Subcutaneous abdominal adipose tissue (tissue), 5 donors: ENCODE measurements at regions not wholly inside any gene's neighbourhood (a gene's known extent, or its start where the extent isn't known, plus 50 kb on each side); places are given as distances from the start of the nearest gene placed in this dataset.

Experiments
- H3K27ac ChIP-seq: one replicate; pipeline ENCODE4 v1.7.0; 2013; ENCODE audit warnings: low read depth, mild to moderate bottlenecking, inconsistent platforms, low read length, moderate library complexity
- H3K27me3 ChIP-seq, 5 donors: one replicate each; pipeline ENCODE4 v1.7.0; 2013; ENCODE audit warnings: low read length in 5 of 5, inconsistent platforms in 1 of 5; ENCODE audit not compliant: control insufficient read depth in 5 of 5, insufficient read depth in 4 of 5
- H3K36me3 ChIP-seq, 5 donors: one replicate each; pipeline ENCODE4 v1.7.0; 2013; ENCODE audit warnings: low read length in 5 of 5; ENCODE audit not compliant: control insufficient read depth in 5 of 5, insufficient read depth in 5 of 5
- H3K4me1 ChIP-seq, 5 donors: one replicate each; pipeline ENCODE4 v1.7.0; 2013; ENCODE audit warnings: low read length in 5 of 5, mild to moderate bottlenecking in 3 of 5, moderate library complexity in 1 of 5; ENCODE audit not compliant: control insufficient read depth in 5 of 5, insufficient read depth in 5 of 5
- H3K4me3 ChIP-seq, 5 donors: one replicate each; pipeline ENCODE4 v1.7.0; 2013; ENCODE audit warnings: low read length in 5 of 5, low read depth in 1 of 5
- H3K9ac ChIP-seq, 5 donors: one replicate each; pipeline ENCODE4 v1.7.0; 2013; ENCODE audit warnings: low read length in 5 of 5, mild to moderate bottlenecking in 4 of 5, moderate library complexity in 3 of 5
- H3K9me3 ChIP-seq, 5 donors: one replicate each; pipeline ENCODE4 v1.7.0; 2013; ENCODE audit warnings: low read length in 5 of 5; ENCODE audit not compliant: control insufficient read depth in 5 of 5
- donor health status: healthy.
- donor health status: healthy.
- donor health status: healthy.
- donor health status: healthy.
- donor health status: healthy.

DNA sequence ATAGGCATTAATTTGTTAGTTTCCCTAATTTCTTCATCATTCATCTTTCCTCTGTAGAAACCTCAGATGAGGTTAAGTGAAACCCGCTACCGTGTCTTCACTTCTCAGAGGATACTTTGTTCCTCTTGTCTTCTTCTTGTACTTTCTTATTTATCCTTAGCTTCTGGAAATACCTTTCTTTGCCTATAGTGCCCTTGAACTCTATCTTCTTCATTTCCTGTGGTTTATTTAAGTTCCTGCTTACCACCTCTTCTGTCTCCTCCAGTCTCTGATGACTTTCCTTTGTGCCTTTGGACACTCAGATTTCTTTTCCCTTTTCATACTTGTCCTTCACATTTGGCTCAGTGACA is 159.6 kb upstream of the LEF1 start:
- H3K9ac ChIP-seq = no peak overlapping the region
- no peak overlapping the region for H3K4me3 ChIP-seq
- no peaks in the 10 kb centered on the region for H3K9me3 ChIP-seq
- H3K27me3 ChIP-seq = peaks cover 0 to 7% (median 0%) of the 10 kb centered on the region in 5 donors
- no peaks in the 10 kb centered on the region for H3K36me3 ChIP-seq
- H3K4me1 ChIP-seq = no peaks in the 10 kb centered on the region
- no peak overlapping the region for H3K27ac ChIP-seq

DNA sequence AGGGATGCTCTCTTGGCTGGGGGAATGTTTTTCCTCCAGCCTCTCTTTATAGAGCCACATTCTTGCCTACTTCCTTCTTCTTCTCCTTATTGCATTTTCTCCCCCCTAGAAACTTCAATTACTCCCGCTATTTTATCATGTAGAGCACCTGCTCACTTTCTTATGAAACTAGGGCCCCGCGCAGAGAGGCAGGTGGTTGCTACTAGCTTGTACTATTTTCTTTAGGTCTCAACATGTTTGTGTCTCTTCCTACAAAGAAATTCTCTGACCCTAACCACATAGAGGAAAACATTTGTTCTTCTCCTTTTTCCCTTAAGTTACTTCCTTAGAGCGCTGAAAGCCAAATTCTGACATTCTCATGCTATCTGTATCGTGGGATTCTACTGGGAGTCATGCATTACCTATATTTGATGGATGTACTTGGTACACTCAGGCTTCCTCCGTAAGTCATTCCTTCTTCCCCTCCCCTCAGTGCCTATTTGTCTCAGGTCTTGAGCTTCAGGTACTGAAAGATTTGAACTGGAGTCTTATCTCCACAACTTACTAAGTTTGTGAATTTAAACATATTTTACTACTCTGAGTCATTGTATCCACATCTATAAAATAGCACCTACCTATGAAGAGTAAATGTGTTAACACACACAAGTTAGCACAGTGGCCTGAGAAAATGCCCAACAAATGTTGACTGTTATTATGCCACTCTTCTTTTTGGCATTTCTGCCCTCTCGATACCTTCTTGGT is 159.1 kb upstream of the LEF1 start:
- Histone ChIP-seq H3K27me3 (peaks cover 0 to 7% (median 0%) of the 10 kb centered on the region in 5 donors), H3K9me3 (no peaks in the 10 kb centered on the region), H3K4me3 (no peak overlapping the region), H3K36me3 (no peaks in the 10 kb centered on the region), H3K27ac (no peak overlapping the region), H3K9ac (no peak overlapping the region), H3K4me1 (no peaks in the 10 kb centered on the region)

DNA sequence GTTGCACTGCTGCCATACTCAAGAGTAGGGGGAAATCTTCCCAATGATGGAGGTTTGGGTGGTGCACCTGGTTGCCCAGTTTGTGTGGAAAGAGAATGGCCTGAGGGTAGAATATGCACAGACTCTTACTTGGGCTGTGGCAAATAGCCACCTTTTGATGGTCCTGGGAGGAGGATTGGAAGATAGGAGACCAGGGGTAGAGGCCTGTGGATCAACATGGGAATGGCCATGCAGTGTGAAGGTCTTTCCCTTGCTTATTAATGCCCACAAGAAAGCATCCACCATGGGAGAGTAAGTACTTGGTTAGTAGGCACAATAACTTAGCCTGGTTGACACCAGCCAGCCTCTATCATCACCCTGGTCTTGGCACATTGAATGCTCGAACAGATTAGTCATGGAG is 156.8 kb upstream of the LEF1 start:
- H3K9ac ChIP-seq = no peak overlapping the region
- H3K36me3 ChIP-seq = no peaks in the 10 kb centered on the region
- H3K9me3 ChIP-seq = peaks cover 0 to 6% (median 3%) of the 10 kb centered on the region in 5 donors
- H3K27me3 ChIP-seq = peaks cover 0 to 7% (median 0%) of the 10 kb centered on the region in 5 donors
- H3K27ac ChIP-seq = no peak overlapping the region
- H3K4me3 ChIP-seq = no peak overlapping the region
- H3K4me1 ChIP-seq = no peaks in the 10 kb centered on the region

DNA sequence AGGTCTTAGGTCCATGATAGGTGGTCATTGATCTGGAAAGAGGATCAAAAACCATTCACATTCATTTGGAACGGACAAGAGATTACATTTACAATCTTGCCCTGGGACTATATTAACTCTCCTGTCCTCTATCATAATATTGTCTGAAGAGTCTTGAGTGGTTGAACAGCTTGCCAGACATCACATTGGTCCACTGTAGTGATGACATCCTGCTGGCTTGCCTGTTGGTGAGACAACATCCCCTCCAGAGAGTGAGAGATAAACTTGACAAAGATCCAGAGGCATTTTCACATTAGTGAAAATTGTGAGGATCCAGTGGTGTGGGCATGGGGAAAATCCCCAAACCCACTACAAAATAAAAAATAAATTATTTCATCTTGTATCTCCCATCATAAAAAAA is 155.7 kb upstream of the LEF1 start:
- no peak overlapping the region for H3K9ac ChIP-seq
- peaks cover 0 to 9% (median 2%) of the 10 kb centered on the region in 5 donors for H3K4me1 ChIP-seq
- H3K36me3 ChIP-seq = no peaks in the 10 kb centered on the region
- H3K9me3 ChIP-seq = peaks cover 0 to 6% (median 3%) of the 10 kb centered on the region in 5 donors
- no peak overlapping the region for H3K4me3 ChIP-seq
- H3K27me3 ChIP-seq = peaks cover 0 to 7% (median 0%) of the 10 kb centered on the region in 5 donors
- no peak overlapping the region for H3K27ac ChIP-seq

DNA sequence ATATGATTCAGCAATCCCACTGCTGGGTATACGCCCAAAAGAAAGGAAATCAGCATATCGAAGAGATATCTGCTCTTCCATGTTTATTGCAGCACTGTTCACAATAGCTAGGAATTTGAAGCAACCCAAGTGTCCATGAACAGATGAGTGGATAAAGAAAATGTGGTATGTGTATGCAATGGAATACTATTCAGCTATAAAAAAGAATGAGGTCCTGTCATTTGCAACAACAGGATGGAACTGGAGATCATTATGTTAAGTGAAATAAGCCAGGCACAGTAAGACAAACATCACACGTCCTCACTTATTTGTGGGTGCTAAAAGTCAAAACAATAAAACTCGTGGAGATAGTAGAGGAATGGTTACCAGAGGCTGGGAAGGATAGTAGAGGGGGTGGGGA is 153.8 kb upstream of the LEF1 start:
- Histone ChIP-seq H3K27ac (no peak overlapping the region), H3K4me3 (no peak overlapping the region), H3K36me3 (no peaks in the 10 kb centered on the region), H3K27me3 (peaks cover 0 to 4% (median 0%) of the 10 kb centered on the region in 5 donors), H3K9ac (no peak overlapping the region), H3K4me1 (peaks cover 0 to 10% (median 2%) of the 10 kb centered on the region in 5 donors), H3K9me3 (peaks cover 0 to 6% (median 3%) of the 10 kb centered on the region in 5 donors)

DNA sequence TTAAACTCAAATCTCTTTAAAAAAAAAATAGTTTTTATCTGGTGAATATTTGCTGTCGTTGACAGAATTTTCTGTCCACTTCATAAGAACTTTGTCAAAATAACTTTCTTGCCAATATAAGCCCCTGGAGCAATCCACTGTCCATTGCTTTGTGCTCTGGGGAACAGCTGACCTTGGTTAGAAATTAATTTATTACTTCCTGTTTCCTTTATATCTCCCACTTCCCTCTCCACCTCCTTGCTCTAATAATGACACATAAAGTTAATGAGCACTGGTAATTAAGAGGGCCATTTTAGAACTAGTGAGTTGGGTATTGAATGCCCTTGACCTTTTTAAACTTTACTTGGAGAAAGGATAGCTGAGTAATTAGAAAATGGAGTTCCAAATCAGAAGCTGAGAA is 151.3 kb upstream of the LEF1 start:
- no peaks in the 10 kb centered on the region for H3K36me3 ChIP-seq
- H3K27ac ChIP-seq = no peak overlapping the region
- H3K27me3 ChIP-seq = no peaks in the 10 kb centered on the region

DNA sequence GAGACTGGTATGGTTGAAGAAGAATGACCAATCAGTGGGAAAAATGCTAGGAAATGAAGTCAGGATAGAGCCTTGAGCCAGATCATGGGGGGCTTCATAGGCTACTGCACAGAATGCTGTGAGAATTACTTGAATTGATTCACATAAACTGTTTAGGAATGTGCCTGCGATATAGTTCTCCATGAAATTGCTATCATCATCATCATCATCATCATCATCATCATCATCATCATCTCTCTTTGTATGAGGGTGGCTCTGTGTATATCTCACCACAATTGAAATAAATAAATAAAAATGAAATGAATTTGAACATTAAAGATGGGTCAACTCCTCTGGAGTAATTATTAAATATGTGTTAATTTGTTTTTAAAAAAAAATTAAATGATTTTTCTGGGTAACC is 148.6 kb upstream of the LEF1 start:
- Histone ChIP-seq H3K4me1 (peaks cover 0 to 10% (median 2%) of the 10 kb centered on the region in 5 donors), H3K9ac (no peak overlapping the region), H3K36me3 (no peaks in the 10 kb centered on the region), H3K27ac (no peak overlapping the region), H3K4me3 (no peak overlapping the region), H3K9me3 (peaks cover 0 to 4% (median 2%) of the 10 kb centered on the region in 5 donors), H3K27me3 (no peaks in the 10 kb centered on the region)

More for the DNA sequence above, 151.3 kb upstream of the LEF1 start:
- H3K4me3 ChIP-seq = no peak overlapping the region
- H3K9ac ChIP-seq = no peak overlapping the region
- peaks cover 0 to 10% (median 2%) of the 10 kb centered on the region in 5 donors for H3K4me1 ChIP-seq
- peaks cover 0 to 6% (median 3%) of the 10 kb centered on the region in 5 donors for H3K9me3 ChIP-seq

DNA sequence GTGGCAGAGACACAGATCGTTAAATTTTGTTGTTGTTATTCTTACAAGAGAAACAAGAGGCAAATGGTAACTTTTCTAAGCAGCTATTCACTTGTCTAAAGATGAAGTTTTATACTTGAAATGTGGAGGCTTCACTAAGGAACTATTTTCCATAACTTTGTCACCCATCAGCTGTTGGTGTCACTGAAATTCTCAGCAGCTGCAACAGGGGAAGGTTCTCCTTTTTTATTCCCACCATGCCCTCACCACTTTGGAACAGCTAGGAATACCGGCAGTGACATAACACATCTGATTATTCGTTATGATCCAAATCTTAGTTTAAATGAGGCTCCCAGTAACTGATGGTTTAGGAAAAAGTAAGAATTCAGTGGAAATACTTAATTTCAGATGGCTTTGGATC is 147.0 kb upstream of the LEF1 start:
- no peaks in the 10 kb centered on the region for H3K27me3 ChIP-seq
- peaks cover 0 to 10% (median 2%) of the 10 kb centered on the region in 5 donors for H3K4me1 ChIP-seq
- H3K9me3 ChIP-seq = peaks cover 0 to 4% (median 0%) of the 10 kb centered on the region in 5 donors
- H3K4me3 ChIP-seq = no peak overlapping the region
- no peaks in the 10 kb centered on the region for H3K36me3 ChIP-seq
- no peak overlapping the region for H3K9ac ChIP-seq
- no peak overlapping the region for H3K27ac ChIP-seq

DNA sequence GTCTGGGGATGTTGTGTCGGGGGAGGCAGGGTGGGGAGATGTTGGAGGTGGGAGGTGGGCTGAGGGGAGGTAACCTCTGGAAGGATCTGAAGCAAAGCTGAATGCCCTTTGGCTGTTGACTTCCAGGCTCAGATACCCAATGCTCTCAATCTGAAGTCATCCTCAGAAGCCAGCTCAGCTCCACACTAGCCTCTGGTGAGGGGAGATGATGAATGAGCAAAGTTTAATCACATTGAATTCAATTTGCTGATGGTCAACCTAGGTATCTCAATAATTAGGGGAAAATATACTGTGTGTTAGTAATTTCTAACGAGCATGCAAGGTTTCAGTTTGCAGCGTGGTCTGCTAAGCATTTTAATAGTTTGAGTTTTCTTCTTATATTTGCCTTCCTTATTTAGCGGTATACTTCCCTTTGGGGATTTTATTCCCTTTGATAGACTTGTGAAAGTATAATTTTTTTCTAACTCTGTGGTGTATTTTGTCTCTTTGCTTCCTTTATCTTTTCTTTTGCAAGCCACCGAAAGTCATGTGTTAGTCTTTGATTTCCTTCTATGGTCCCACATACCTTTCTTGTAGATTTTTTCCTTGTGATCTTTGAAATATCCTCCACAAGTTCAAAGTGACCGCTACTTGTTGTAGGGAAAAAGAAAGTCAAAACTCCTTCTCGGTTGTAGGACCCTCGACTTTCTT is 146.3 kb upstream of the LEF1 start:
- H3K4me3 ChIP-seq = no peak overlapping the region
- H3K9me3 ChIP-seq = peaks cover 0 to 6% (median 0%) of the 10 kb centered on the region in 5 donors
- H3K27ac ChIP-seq = no peak overlapping the region
- peaks cover 0 to 7% (median 2%) of the 10 kb centered on the region in 5 donors for H3K4me1 ChIP-seq
- no peaks in the 10 kb centered on the region for H3K27me3 ChIP-seq
- H3K9ac ChIP-seq = no peak overlapping the region
- no peaks in the 10 kb centered on the region for H3K36me3 ChIP-seq
